ENCODE measurements at regions not wholly inside any gene's neighbourhood (a gene's known extent, or its start where the extent isn't known, plus 50 kb on each side); places are given as distances from the start of the nearest gene placed in this dataset.

DNA sequence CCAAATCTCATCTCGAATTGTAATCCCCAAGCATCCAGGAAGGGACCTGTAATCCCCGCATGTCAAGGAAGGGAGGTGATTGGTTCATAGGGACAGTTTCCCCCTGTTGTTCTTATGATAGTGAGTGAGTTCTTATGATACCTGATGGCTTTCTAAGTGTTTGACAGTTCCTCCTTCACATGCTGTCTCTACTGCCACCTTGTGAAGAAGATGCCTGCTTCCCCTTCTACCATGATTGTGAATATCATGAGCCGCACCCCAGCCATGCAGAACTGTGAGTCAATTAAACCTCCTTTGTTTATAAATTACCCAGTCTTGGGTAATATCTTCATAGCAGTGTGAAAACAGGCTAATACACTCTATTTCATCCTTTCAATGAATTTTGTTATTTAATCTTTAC lies 446.7 kb downstream of the RNF144A start:
- Histone ChIP-seq H3K27me3 (replicated peaks; ENCODE audit: insufficient read depth) (no peaks in the 10 kb centered on the region), H3K9me3 (ENCODE audit: low read depth) (no peaks in the 10 kb centered on the region), H3F3A (ENCODE audit: insufficient read depth) (no peaks in the 10 kb centered on the region), H3K36me3 (ENCODE audit: low read depth) (no peaks in the 10 kb centered on the region), H3K4me2 (ENCODE audit: unreplicated experiment) (no peak overlapping the region), H3K4me3 (no peak overlapping the region), H4K20me1 (ENCODE audit: insufficient read depth) (no peaks in the 10 kb centered on the region), H3K27ac (no peak overlapping the region), H3K79me2 (ENCODE audit: insufficient read depth) (no peaks in the 10 kb centered on the region), H2AFZ (no peak overlapping the region), H3K4me1 (ENCODE audit: insufficient read depth) (no peaks in the 10 kb centered on the region), H3K9me2 (ENCODE audit: insufficient read depth) (no peaks in the 10 kb centered on the region), H3K9ac (no peak overlapping the region)
- in situ Hi-C loops (cut with MboI): no loop called here
- TF ChIP-seq EZH2 (IDR thresholded peaks at IDR 0.05; ENCODE audit: insufficient read depth, poor library complexity, severe bottlenecking) (no peak), EZH2phosphoT487 (IDR thresholded peaks at IDR 0.05; ENCODE audit: insufficient read depth, low read depth) (no peak)
- no peak for DNase-seq
- WGBS, 2 experiments (ENCODE audit: low coverage in 1 of 2, low lambda C conversion rate in 2 of 2, missing lambda C conversion rate in 2 of 2): 51 to 54% methylated on average over 3 of the region's 3 CpGs

DNA sequence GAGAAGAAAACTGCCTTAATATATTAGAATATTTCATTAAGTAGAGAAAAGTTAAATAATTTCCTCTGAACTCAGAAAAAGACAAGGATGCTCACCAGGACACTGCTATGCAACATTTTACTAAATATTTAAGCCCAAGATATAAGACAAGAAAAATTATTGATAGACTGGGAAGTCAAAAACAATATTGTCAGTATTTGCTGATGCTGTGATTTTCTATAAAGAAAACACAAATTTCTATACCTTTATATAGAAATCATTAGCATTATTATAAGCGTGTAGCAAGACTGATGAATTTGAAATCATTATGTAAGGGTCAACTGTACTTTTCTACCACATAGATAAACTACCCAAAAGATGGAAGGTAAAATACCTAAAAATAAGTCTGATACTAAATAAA lies 451.0 kb downstream of the RNF144A start:
- WGBS, 2 experiments (ENCODE audit: low coverage in 1 of 2, low lambda C conversion rate in 2 of 2, missing lambda C conversion rate in 2 of 2): 17 to 38% methylated on average over 1 of the region's 1 CpG
- Histone ChIP-seq H2AFZ (no peak overlapping the region), H3K27me3 (replicated peaks; ENCODE audit: insufficient read depth) (no peaks in the 10 kb centered on the region), H3K27ac (no peak overlapping the region), H3K9me3 (ENCODE audit: low read depth) (no peaks in the 10 kb centered on the region), H3K36me3 (ENCODE audit: low read depth) (no peaks in the 10 kb centered on the region), H4K20me1 (ENCODE audit: insufficient read depth) (no peaks in the 10 kb centered on the region), H3K4me2 (ENCODE audit: unreplicated experiment) (no peak overlapping the region), H3K4me1 (ENCODE audit: insufficient read depth) (no peaks in the 10 kb centered on the region), H3K4me3 (no peak overlapping the region), H3F3A (ENCODE audit: insufficient read depth) (no peaks in the 10 kb centered on the region), H3K9ac (no peak overlapping the region), H3K79me2 (ENCODE audit: insufficient read depth) (no peaks in the 10 kb centered on the region), H3K9me2 (ENCODE audit: insufficient read depth) (no peaks in the 10 kb centered on the region)
- in situ Hi-C loops (cut with MboI): no loop called here
- no peak for DNase-seq
- TF ChIP-seq EZH2phosphoT487 (IDR thresholded peaks at IDR 0.05; ENCODE audit: insufficient read depth, low read depth) (no peak), EZH2 (IDR thresholded peaks at IDR 0.05; ENCODE audit: insufficient read depth, poor library complexity, severe bottlenecking) (no peak)

GRCh38 chr2:7373156-7373555 lies 455.9 kb downstream of the RNF144A start:
- Histone ChIP-seq H3K9me3 (ENCODE audit: low read depth) (no peaks in the 10 kb centered on the region), H3K79me2 (ENCODE audit: insufficient read depth) (no peaks in the 10 kb centered on the region), H3K9me2 (ENCODE audit: insufficient read depth) (no peaks in the 10 kb centered on the region), H3K9ac (no peak overlapping the region), H4K20me1 (ENCODE audit: insufficient read depth) (no peaks in the 10 kb centered on the region), H3F3A (ENCODE audit: insufficient read depth) (no peaks in the 10 kb centered on the region), H3K4me3 (no peak overlapping the region), H3K36me3 (ENCODE audit: low read depth) (no peaks in the 10 kb centered on the region), H2AFZ (no peak overlapping the region), H3K4me2 (ENCODE audit: unreplicated experiment) (no peak overlapping the region), H3K4me1 (ENCODE audit: insufficient read depth) (no peaks in the 10 kb centered on the region), H3K27me3 (replicated peaks; ENCODE audit: insufficient read depth) (peaks cover 11% of the 10 kb centered on the region; the same call in 1 of the 2 replicates), H3K27ac (no peak overlapping the region)
- TF ChIP-seq EZH2phosphoT487 (IDR thresholded peaks at IDR 0.05; ENCODE audit: insufficient read depth, low read depth) (no peak), EZH2 (IDR thresholded peaks at IDR 0.05; ENCODE audit: insufficient read depth, poor library complexity, severe bottlenecking) (no peak)
- DNase-seq: no peak
- 77 to 81% methylated on average over 1 of the region's 1 CpG for WGBS, 2 experiments (ENCODE audit: low coverage in 1 of 2, low lambda C conversion rate in 2 of 2, missing lambda C conversion rate in 2 of 2)
- in situ Hi-C loops (cut with MboI): no loop called here

DNA sequence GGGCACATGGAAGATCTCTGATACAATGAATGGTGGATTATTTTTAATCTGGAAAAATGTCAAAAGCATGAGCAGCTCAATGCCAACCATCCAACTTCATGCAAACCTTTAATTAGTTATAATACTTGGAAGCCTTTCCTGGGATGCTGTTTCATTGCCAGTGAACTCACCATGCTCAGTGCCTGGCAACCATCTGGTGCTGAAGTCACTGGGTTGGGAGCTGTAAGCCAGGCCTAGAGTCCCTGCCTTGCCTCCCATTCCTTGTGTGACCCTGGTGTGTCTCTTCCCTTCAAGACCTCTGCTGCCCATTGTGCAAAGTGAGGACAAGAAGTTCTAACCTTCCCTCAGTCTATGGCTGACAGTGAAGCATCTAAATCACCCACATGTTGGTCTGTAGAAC lies 458.7 kb downstream of the RNF144A start:
- Histone ChIP-seq H3F3A (ENCODE audit: insufficient read depth) (no peaks in the 10 kb centered on the region), H3K27me3 (replicated peaks; ENCODE audit: insufficient read depth) (peaks cover 11% of the 10 kb centered on the region; the same call in 1 of the 2 replicates), H3K79me2 (ENCODE audit: insufficient read depth) (no peaks in the 10 kb centered on the region), H3K9me3 (ENCODE audit: low read depth) (no peaks in the 10 kb centered on the region), H3K9ac (no peak overlapping the region), H4K20me1 (ENCODE audit: insufficient read depth) (no peaks in the 10 kb centered on the region), H3K36me3 (ENCODE audit: low read depth) (no peaks in the 10 kb centered on the region), H3K27ac (no peak overlapping the region), H3K4me2 (ENCODE audit: unreplicated experiment) (no peak overlapping the region), H3K4me3 (no peak overlapping the region), H3K9me2 (ENCODE audit: insufficient read depth) (no peaks in the 10 kb centered on the region), H2AFZ (no peak overlapping the region), H3K4me1 (ENCODE audit: insufficient read depth) (no peaks in the 10 kb centered on the region)
- TF ChIP-seq EZH2phosphoT487 (IDR thresholded peaks at IDR 0.05; ENCODE audit: insufficient read depth, low read depth): no peak
- no peak for TF ChIP-seq EZH2 (IDR thresholded peaks at IDR 0.05; ENCODE audit: insufficient read depth, poor library complexity, severe bottlenecking)
- no peak for DNase-seq
- in situ Hi-C loops (cut with MboI): no loop called here

DNA sequence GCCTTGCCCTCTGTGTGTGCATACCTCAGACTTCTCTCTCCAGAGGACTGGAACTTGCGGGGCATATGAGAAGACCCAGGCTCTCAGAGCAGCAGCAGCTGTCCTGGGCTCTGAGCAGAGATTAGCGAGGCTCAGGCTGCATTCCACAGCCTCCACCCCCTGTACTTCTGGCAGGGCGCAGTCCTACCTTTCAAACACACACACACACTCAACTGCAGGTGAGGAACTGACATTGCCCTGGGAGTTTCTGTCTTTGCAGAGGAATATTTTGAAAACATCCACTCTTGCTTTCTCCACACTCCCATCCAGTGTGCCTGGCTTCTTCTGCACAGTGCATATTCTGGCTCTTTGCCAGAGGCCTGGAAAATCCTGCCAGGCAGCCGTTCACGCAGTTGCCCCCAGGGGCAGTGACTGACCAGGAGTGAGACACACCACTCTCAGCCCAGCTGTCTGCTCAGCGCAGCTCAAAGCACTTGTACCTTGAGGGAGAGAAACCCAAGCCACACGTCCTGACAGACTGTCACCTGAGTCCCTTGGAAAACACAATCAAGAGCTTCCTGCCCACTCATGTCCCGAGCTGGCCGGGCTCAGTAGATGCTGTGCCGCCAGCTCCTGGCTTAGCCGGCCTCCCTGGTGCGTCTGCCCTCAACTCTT lies 460.8 kb downstream of the RNF144A start:
- Histone ChIP-seq H3K36me3 (ENCODE audit: low read depth) (no peaks in the 10 kb centered on the region), H2AFZ (no peak overlapping the region), H3F3A (ENCODE audit: insufficient read depth) (no peaks in the 10 kb centered on the region), H3K4me3 (no peak overlapping the region), H3K79me2 (ENCODE audit: insufficient read depth) (no peaks in the 10 kb centered on the region), H3K9me2 (ENCODE audit: insufficient read depth) (no peaks in the 10 kb centered on the region), H3K4me1 (ENCODE audit: insufficient read depth) (no peaks in the 10 kb centered on the region), H3K27me3 (replicated peaks; ENCODE audit: insufficient read depth) (peaks cover 11% of the 10 kb centered on the region; the same call in 1 of the 2 replicates), H3K9ac (no peak overlapping the region), H4K20me1 (ENCODE audit: insufficient read depth) (no peaks in the 10 kb centered on the region), H3K4me2 (ENCODE audit: unreplicated experiment) (no peak overlapping the region), H3K27ac (no peak overlapping the region), H3K9me3 (ENCODE audit: low read depth) (no peaks in the 10 kb centered on the region)
- in situ Hi-C loops (cut with MboI): no loop called here
- WGBS, 2 experiments (ENCODE audit: low coverage in 1 of 2, low lambda C conversion rate in 2 of 2, missing lambda C conversion rate in 2 of 2): 49 to 54% methylated on average over 12 of the region's 12 CpGs
- peak; percentile 3 for DNase-seq
- TF ChIP-seq EZH2phosphoT487 (IDR thresholded peaks at IDR 0.05; ENCODE audit: insufficient read depth, low read depth) (no peak), EZH2 (IDR thresholded peaks at IDR 0.05; ENCODE audit: insufficient read depth, poor library complexity, severe bottlenecking) (no peak)

Measured in GM23248 (cell line).